Activated naive CD4-positive, alpha-beta T cell treated with Interleukin-2 at 50 U/mL for 16 hours (primary cell): ENCODE measurements at regions not wholly inside any gene's neighbourhood (a gene's known extent, or its start where the extent isn't known, plus 50 kb on each side); places are given as distances from the start of the nearest gene placed in this dataset.

ENCODE experiments used
- DNase-seq: peaks from one replicate; pipeline ENCODE4 v3.0.0-alpha.2; 2020

- DNase-seq = no peak
Observed at GRCh38 chr2:125526093-125526492, 1129.9 kb upstream of the GYPC start.

GRCh38 chr2:125535089-125535488 lies 1120.9 kb upstream of the GYPC start:
- no peak for DNase-seq

GRCh38 chr2:125543968-125544514 lies 1111.9 kb upstream of the GYPC start:
- DNase-seq = no peak

- no peak for DNase-seq
Observed at GRCh38 chr2:125553768-125554167, 1102.2 kb upstream of the GYPC start.

- DNase-seq = no peak
Observed at GRCh38 chr2:125554956-125555355, 1101.0 kb upstream of the GYPC start.

- no peak for DNase-seq
Observed at GRCh38 chr2:125559186-125559585, 1096.8 kb upstream of the GYPC start.

GRCh38 chr2:125560855-125561254 lies 1095.1 kb upstream of the GYPC start:
- DNase-seq = no peak

- no peak for DNase-seq
Observed at GRCh38 chr2:125561302-125561701, 1094.7 kb upstream of the GYPC start.

GRCh38 chr2:125562924-125563323 lies 1093.0 kb upstream of the GYPC start:
- DNase-seq = no peak

GRCh38 chr2:125564471-125564870 lies 1091.5 kb upstream of the GYPC start:
- no peak for DNase-seq

GRCh38 chr2:125566422-125566821 lies 1089.5 kb upstream of the GYPC start:
- no peak for DNase-seq

- DNase-seq = no peak
Observed at GRCh38 chr2:125567100-125567499, 1088.9 kb upstream of the GYPC start.

- DNase-seq = no peak
Observed at GRCh38 chr2:125572660-125573059, 1083.3 kb upstream of the GYPC start.

- DNase-seq = no peak
Observed at GRCh38 chr2:125573432-125573831, 1082.5 kb upstream of the GYPC start.

GRCh38 chr2:125576558-125576957 lies 1079.4 kb upstream of the GYPC start:
- no peak for DNase-seq

GRCh38 chr2:125581557-125581956 lies 1074.4 kb upstream of the GYPC start:
- DNase-seq = no peak

- DNase-seq = no peak
Observed at GRCh38 chr2:125582516-125582915, 1073.4 kb upstream of the GYPC start.

GRCh38 chr2:125584732-125585131 lies 1071.2 kb upstream of the GYPC start:
- DNase-seq = no peak

GRCh38 chr2:125588780-125589179 lies 1067.2 kb upstream of the GYPC start:
- no peak for DNase-seq

GRCh38 chr2:125591954-125592353 lies 1064.0 kb upstream of the GYPC start:
- DNase-seq = no peak

- DNase-seq = no peak
Observed at GRCh38 chr2:125593036-125593435, 1062.9 kb upstream of the GYPC start.

- no peak for DNase-seq
Observed at GRCh38 chr2:125596612-125597011, 1059.3 kb upstream of the GYPC start.

- no peak for DNase-seq
Observed at GRCh38 chr2:125615438-125615837, 1040.5 kb upstream of the GYPC start.

- no peak for DNase-seq
Observed at GRCh38 chr2:125630377-125630776, 1025.6 kb upstream of the GYPC start.

GRCh38 chr2:125634662-125635061 lies 1021.3 kb upstream of the GYPC start:
- DNase-seq = no peak

- no peak for DNase-seq
Observed at GRCh38 chr2:125638345-125638744, 1017.6 kb upstream of the GYPC start.
